SU-DHL-6 (cell line): ENCODE measurements at regions not wholly inside any gene's neighbourhood (a gene's known extent, or its start where the extent isn't known, plus 50 kb on each side); places are given as distances from the start of the nearest gene placed in this dataset.
"Not testable (repeated sequence)": the region's sequence is repeated elsewhere in the genome, so short reads cannot be mapped to it uniquely, and the experiment has no call there.

Experiments
- CTCF ChIP-seq: fragments of 200-600 bp; sonication (generic); IDR thresholded peaks from one replicate; pipeline ENCODE4 v1.5.1; 2017; ENCODE audit warnings: antibody characterized with exemption, mild to moderate bottlenecking, low read length, moderate library complexity; ENCODE audit not compliant: insufficient read depth, poor library complexity, severe bottlenecking
- EZH2phosphoT487 ChIP-seq: fragments of 200-600 bp; sonication (generic), shearing (Covaris generic); conservative IDR thresholded peaks from 2 replicates; pipeline ENCODE4 v1.6.1; 2018; ENCODE audit warnings: mild to moderate bottlenecking, antibody characterized with exemption, low read length, moderate library complexity, mixed read lengths

DNA sequence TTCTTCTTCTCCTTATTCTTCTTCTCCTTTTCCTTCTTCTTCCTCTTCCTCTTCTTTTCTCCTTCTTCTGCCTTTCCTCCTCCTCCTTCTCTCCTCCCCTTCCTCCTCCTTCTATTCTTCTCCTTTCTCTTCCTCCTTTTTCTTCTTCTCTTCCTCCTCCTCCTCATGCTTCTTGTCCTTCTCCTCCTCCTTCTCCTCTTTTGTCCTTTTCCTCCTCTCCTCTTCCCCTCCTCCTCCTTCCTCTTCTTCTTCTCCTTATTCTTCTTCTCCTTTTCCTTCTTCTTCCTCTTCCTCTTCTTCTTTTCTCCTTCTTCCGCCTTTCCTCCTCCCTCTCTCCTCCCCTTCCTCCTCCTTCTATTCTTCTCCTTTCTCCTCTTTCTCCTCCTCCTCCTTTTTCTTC is 1258.2 kb downstream of the TYW1 start:
- not testable (repeated sequence) for TF ChIP-seq EZH2phosphoT487, CTCF
